ENCODE measurements at regions not wholly inside any gene's neighbourhood (a gene's known extent, or its start where the extent isn't known, plus 50 kb on each side); places are given as distances from the start of the nearest gene placed in this dataset.

DNA sequence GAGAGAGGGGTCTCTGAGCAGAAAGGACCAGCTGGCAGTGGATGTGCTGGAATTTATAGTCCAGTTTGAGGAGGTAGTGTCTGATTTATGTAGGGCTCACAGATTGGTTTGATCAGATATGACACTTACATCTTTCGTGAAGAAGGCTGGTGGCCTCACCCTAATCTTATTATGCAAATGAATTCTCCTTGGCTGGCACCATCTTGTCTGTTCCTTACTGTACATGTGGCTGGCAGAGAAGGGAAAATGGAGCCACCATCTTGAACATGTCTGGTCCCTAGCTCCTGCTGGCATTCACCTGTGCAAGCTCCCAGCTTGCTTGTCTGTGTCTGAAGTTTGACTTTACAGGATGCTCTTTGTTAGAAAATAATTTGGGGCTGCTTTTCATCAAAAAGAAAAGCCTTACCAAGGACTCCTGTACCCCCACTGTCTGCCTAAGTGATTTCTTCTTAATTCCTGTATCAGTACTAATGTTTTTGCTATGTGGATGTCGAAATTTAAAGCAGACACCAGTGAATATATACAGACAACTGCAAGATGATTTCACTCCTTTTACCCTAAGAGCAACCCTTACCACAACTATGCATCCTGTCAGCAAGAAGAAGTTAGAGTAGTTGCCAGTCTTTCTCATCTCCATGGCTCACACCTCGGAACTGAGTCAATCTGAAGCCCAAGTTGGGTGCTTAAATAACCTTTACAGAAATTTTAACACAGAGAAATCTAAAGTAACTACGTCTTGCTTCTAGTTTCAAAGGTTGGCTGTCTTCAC is 322.0 kb upstream of the SEMA3D start:
- WGBS: 92% methylated on average over 4 of the region's 4 CpGs
- no peak for DNase-seq (ENCODE audit: extremely low spot score)
- no peaks in the 10 kb centered on the region for H3K4me1 ChIP-seq
- no peaks in the 10 kb centered on the region for H3K27me3 ChIP-seq
- H3K27ac ChIP-seq (replicated peaks in 1 of 4): no peak overlapping the region
- peaks cover 0 to 2% (median 0%) of the 10 kb centered on the region in 4 donors for H3K9me3 ChIP-seq
- no peaks in the 10 kb centered on the region for H3K36me3 ChIP-seq
- TF ChIP-seq, protein P1, sequence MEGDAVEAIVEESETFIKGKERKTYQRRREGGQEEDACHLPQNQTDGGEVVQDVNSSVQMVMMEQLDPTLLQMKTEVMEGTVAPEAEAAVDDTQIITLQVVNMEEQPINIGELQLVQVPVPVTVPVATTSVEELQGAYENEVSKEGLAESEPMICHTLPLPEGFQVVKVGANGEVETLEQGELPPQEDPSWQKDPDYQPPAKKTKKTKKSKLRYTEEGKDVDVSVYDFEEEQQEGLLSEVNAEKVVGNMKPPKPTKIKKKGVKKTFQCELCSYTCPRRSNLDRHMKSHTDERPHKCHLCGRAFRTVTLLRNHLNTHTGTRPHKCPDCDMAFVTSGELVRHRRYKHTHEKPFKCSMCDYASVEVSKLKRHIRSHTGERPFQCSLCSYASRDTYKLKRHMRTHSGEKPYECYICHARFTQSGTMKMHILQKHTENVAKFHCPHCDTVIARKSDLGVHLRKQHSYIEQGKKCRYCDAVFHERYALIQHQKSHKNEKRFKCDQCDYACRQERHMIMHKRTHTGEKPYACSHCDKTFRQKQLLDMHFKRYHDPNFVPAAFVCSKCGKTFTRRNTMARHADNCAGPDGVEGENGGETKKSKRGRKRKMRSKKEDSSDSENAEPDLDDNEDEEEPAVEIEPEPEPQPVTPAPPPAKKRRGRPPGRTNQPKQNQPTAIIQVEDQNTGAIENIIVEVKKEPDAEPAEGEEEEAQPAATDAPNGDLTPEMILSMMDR (IDR thresholded peaks at IDR 0.05): no peak
- TF ChIP-seq EP300 (IDR thresholded peaks at IDR 0.05) (no peak), POLR2AphosphoS5 (IDR thresholded peaks at IDR 0.05) (no peak), POLR2A (IDR thresholded peaks at IDR 0.05; ENCODE audit: low read depth) (no peak)
- intact Hi-C loops (cut with DNase I): no loop called here
- no peak overlapping the region for H3K4me3 ChIP-seq

DNA sequence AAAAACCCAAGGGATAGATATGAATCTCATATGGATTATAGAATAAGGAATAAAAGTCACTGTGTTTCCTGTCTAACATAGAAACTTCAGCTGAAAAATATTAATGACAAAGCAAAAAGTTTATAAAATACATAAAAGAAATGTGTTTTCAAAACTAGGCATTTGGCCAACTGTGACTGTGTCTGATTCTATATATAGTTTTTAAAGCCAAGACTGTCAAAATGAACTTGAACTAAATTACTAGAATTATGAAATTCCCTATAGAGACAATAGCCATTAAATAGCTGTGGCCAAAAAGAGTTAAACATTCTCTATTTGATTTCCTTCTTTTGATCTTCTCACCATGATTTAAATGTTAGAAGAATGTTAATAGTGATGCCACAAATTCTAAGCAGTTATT is 311.2 kb upstream of the SEMA3D start:
- Histone ChIP-seq H3K27ac (replicated peaks in 1 of 4) (no peak overlapping the region), H3K36me3 (no peaks in the 10 kb centered on the region), H3K4me1 (no peaks in the 10 kb centered on the region), H3K4me3 (no peak overlapping the region), H3K27me3 (no peaks in the 10 kb centered on the region), H3K9me3 (peaks cover 0 to 9% (median 4%) of the 10 kb centered on the region in 4 donors)
- no peak for DNase-seq (ENCODE audit: extremely low spot score)
- intact Hi-C loops (cut with DNase I): no loop called here
- TF ChIP-seq EP300 (IDR thresholded peaks at IDR 0.05) (no peak), POLR2AphosphoS5 (IDR thresholded peaks at IDR 0.05) (no peak), POLR2A (IDR thresholded peaks at IDR 0.05; ENCODE audit: low read depth) (no peak)
- TF ChIP-seq, protein P1 (IDR thresholded peaks at IDR 0.05): no peak

DNA sequence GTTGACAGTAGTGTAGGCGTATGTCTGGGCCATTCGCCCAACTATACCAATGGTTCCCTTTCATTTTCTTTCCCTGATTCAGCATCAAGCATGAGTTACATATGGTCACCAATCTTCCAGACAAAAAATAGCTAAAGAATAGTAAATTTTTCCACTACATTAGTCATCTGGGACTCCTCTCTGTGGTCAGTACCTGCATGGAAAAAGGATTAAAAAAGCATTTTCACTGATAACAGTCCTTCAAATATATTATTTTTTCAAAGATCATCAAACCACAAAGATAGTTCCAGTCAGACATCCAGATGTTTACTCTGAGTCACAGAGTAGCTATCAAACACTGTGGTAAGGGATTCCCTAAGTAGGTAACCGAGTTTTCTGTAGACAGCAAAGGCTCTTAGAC is 302.6 kb upstream of the SEMA3D start:
- H3K9me3 ChIP-seq: no peaks in the 10 kb centered on the region
- TF ChIP-seq EP300 (IDR thresholded peaks at IDR 0.05): no peak
- TF ChIP-seq POLR2AphosphoS5 (IDR thresholded peaks at IDR 0.05): no peak
- TF ChIP-seq, protein P1 (IDR thresholded peaks at IDR 0.05): no peak
- H3K4me1 ChIP-seq: no peaks in the 10 kb centered on the region
- H3K27me3 ChIP-seq: no peaks in the 10 kb centered on the region
- H3K4me3 ChIP-seq: no peak overlapping the region
- DNase-seq (ENCODE audit: extremely low spot score): no peak
- no peaks in the 10 kb centered on the region for H3K36me3 ChIP-seq
- WGBS: 80% methylated on average over 3 of the region's 3 CpGs
- intact Hi-C loops (cut with DNase I): no loop called here
- H3K27ac ChIP-seq (replicated peaks in 1 of 4): no peak overlapping the region

DNA sequence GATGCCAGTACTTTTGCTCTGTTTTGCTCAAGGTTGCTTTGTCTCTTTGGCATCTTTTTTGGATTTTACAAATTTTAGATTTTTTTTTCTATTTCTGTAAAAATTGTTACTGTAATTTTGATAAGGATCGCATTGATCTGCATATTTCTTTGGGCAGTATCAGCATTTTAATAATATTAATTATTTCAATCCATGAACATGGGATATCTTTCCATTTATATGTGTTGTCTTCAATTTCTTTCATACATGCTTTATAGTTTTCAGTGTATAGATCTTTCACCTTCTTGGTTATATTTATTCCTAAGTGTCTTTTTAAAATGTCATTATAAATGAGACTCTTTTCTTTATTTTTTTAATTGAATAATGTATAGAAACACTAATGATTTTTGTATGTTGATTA is 301.6 kb upstream of the SEMA3D start:
- no peaks in the 10 kb centered on the region for H3K4me1 ChIP-seq
- H3K9me3 ChIP-seq: no peaks in the 10 kb centered on the region
- H3K27ac ChIP-seq (replicated peaks in 1 of 4): no peak overlapping the region
- 94% methylated on average over 1 of the region's 1 CpG for WGBS
- TF ChIP-seq, protein P1 (IDR thresholded peaks at IDR 0.05): no peak
- TF ChIP-seq POLR2A (IDR thresholded peaks at IDR 0.05; ENCODE audit: low read depth): no peak
- TF ChIP-seq EP300 (IDR thresholded peaks at IDR 0.05): no peak
- no peak for TF ChIP-seq POLR2AphosphoS5 (IDR thresholded peaks at IDR 0.05)
- DNase-seq (ENCODE audit: extremely low spot score): no peak
- intact Hi-C loops (cut with DNase I): no loop called here
- H3K36me3 ChIP-seq: no peaks in the 10 kb centered on the region
- H3K27me3 ChIP-seq: no peaks in the 10 kb centered on the region
- H3K4me3 ChIP-seq: no peak overlapping the region

DNA sequence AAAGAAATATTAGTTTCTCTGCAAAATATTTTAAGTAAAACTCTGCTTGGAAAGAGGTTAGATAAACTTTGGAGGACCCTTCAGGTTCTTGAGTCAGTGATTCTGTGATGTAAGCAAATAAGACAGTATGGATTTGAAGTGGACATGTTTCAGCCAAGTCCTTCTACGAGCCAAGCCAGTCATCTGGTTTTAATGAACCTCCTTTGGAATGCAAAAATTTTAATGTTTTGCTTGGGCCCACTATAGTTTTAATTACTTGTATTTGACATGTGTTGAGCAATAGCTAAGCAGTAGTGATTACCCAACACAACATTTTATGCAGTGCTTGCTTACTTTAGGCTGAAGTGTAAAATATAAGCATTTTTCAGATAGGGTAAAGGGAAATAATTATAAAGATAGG is 296.3 kb upstream of the SEMA3D start:
- H3K36me3 ChIP-seq: no peaks in the 10 kb centered on the region
- TF ChIP-seq POLR2A (IDR thresholded peaks at IDR 0.05; ENCODE audit: low read depth): no peak
- no peak for TF ChIP-seq EP300 (IDR thresholded peaks at IDR 0.05)
- TF ChIP-seq, protein P1 (IDR thresholded peaks at IDR 0.05): no peak
- no peak for TF ChIP-seq POLR2AphosphoS5 (IDR thresholded peaks at IDR 0.05)
- H3K4me3 ChIP-seq: no peak overlapping the region
- intact Hi-C loops (cut with DNase I): no loop called here
- no peaks in the 10 kb centered on the region for H3K27me3 ChIP-seq
- DNase-seq (ENCODE audit: extremely low spot score): no peak
- H3K4me1 ChIP-seq: no peaks in the 10 kb centered on the region
- no peak overlapping the region for H3K27ac ChIP-seq (replicated peaks in 1 of 4)
- 46% methylated on average over 1 of the region's 1 CpG for WGBS
- H3K9me3 ChIP-seq: no peaks in the 10 kb centered on the region

Measured in esophagus muscularis mucosa (tissue), 4 donors.